ENCODE measurements at regions not wholly inside any gene's neighbourhood (a gene's known extent, or its start where the extent isn't known, plus 50 kb on each side); places are given as distances from the start of the nearest gene placed in this dataset.

DNA sequence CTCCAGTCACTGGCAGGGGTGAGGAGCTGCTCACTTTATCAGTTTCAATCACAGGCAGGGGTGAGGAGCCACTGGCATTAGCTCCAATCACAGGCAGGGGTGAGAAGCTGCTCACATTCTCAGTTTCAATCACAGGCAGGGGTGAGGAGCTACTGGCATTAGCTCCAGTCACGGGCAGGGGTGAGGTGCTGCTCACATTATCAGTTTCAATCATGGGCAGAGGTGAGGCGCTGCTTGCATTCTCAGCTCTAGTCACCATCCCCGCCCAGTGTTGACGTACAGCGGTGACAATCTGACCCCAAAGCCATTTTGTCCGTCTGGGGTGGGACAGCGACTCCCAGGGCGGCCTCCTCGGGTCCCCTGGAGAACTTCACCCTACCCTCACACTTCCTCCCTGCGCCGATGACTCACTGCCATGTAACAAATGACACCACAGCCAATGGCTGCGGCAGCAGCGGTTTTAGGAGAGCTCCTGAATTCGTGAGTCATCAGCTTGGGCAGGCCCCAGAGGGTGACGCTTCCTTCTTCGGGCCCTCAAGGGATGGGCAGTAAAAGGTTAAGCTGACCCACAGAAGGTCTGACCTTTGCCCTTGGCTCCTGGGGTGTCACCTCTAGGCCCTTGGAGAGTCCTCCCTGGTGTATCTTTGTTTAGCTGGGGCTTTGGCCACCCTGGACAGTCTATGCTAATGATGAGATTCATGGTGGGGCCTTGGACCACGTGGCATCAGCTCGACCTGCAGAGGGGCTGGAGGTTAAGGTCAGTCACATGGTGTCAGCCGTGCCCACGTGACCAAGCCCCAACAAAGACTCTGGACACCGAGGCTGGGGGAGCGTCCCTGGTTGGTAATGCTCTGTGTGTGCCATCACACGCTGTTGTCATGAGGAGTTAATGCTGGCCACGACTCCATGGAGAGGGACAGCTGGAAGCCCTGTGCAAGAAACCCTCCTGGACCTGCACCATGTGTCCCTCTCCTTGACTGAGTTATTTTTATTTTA lies 171.7 kb downstream of the C16orf95 start:
- no peak for TF ChIP-seq ZNF232 (CRISPR knock-in tag; IDR thresholded peaks at IDR 0.05)
- TF ChIP-seq FOXK1 (CRISPR knock-in tag; IDR thresholded peaks at IDR 0.05), result no peak
- TF ChIP-seq, protein P1, sequence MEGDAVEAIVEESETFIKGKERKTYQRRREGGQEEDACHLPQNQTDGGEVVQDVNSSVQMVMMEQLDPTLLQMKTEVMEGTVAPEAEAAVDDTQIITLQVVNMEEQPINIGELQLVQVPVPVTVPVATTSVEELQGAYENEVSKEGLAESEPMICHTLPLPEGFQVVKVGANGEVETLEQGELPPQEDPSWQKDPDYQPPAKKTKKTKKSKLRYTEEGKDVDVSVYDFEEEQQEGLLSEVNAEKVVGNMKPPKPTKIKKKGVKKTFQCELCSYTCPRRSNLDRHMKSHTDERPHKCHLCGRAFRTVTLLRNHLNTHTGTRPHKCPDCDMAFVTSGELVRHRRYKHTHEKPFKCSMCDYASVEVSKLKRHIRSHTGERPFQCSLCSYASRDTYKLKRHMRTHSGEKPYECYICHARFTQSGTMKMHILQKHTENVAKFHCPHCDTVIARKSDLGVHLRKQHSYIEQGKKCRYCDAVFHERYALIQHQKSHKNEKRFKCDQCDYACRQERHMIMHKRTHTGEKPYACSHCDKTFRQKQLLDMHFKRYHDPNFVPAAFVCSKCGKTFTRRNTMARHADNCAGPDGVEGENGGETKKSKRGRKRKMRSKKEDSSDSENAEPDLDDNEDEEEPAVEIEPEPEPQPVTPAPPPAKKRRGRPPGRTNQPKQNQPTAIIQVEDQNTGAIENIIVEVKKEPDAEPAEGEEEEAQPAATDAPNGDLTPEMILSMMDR (IDR thresholded peaks at IDR 0.05), result no peak
- no peak for TF ChIP-seq SMAD3 (CRISPR knock-in tag; IDR thresholded peaks at IDR 0.05; ENCODE audit: borderline replicate concordance)
- TF ChIP-seq NFYB (CRISPR knock-in tag; conservative IDR thresholded peaks at IDR 0.05; ENCODE audit: low read depth), result no peak
- TF ChIP-seq, protein P2, sequence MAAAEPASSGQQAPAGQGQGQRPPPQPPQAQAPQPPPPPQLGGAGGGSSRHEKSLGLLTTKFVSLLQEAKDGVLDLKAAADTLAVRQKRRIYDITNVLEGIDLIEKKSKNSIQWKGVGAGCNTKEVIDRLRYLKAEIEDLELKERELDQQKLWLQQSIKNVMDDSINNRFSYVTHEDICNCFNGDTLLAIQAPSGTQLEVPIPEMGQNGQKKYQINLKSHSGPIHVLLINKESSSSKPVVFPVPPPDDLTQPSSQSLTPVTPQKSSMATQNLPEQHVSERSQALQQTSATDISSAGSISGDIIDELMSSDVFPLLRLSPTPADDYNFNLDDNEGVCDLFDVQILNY (CRISPR knock-in tag; IDR thresholded peaks at IDR 0.05), result no peak
- TF ChIP-seq, protein P3, sequence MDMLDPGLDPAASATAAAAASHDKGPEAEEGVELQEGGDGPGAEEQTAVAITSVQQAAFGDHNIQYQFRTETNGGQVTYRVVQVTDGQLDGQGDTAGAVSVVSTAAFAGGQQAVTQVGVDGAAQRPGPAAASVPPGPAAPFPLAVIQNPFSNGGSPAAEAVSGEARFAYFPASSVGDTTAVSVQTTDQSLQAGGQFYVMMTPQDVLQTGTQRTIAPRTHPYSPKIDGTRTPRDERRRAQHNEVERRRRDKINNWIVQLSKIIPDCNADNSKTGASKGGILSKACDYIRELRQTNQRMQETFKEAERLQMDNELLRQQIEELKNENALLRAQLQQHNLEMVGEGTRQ (CRISPR knock-in tag; IDR thresholded peaks at IDR 0.05), result no peak
- TF ChIP-seq, protein P4, sequence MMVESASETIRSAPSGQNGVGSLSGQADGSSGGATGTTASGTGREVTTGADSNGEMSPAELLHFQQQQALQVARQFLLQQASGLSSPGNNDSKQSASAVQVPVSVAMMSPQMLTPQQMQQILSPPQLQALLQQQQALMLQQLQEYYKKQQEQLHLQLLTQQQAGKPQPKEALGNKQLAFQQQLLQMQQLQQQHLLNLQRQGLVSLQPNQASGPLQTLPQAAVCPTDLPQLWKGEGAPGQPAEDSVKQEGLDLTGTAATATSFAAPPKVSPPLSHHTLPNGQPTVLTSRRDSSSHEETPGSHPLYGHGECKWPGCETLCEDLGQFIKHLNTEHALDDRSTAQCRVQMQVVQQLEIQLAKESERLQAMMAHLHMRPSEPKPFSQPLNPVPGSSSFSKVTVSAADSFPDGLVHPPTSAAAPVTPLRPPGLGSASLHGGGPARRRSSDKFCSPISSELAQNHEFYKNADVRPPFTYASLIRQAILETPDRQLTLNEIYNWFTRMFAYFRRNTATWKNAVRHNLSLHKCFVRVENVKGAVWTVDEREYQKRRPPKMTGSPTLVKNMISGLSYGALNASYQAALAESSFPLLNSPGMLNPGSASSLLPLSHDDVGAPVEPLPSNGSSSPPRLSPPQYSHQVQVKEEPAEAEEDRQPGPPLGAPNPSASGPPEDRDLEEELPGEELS (CRISPR knock-in tag; IDR thresholded peaks at IDR 0.05), result no peak
- TF ChIP-seq, protein P5, sequence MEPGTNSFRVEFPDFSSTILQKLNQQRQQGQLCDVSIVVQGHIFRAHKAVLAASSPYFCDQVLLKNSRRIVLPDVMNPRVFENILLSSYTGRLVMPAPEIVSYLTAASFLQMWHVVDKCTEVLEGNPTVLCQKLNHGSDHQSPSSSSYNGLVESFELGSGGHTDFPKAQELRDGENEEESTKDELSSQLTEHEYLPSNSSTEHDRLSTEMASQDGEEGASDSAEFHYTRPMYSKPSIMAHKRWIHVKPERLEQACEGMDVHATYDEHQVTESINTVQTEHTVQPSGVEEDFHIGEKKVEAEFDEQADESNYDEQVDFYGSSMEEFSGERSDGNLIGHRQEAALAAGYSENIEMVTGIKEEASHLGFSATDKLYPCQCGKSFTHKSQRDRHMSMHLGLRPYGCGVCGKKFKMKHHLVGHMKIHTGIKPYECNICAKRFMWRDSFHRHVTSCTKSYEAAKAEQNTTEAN (CRISPR knock-in tag; IDR thresholded peaks at IDR 0.05), result no peak
- TF ChIP-seq, protein P6, sequence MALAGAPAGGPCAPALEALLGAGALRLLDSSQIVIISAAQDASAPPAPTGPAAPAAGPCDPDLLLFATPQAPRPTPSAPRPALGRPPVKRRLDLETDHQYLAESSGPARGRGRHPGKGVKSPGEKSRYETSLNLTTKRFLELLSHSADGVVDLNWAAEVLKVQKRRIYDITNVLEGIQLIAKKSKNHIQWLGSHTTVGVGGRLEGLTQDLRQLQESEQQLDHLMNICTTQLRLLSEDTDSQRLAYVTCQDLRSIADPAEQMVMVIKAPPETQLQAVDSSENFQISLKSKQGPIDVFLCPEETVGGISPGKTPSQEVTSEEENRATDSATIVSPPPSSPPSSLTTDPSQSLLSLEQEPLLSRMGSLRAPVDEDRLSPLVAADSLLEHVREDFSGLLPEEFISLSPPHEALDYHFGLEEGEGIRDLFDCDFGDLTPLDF (CRISPR knock-in tag; IDR thresholded peaks at IDR 0.05), result no peak
